HEK293 (cell line): ENCODE measurements at regions not wholly inside any gene's neighbourhood (a gene's known extent, or its start where the extent isn't known, plus 50 kb on each side); places are given as distances from the start of the nearest gene placed in this dataset.

Source experiments
- CTCF ChIA-PET: fragments of 350-600 bp; formaldehyde crosslinking; extraction: SDS; loops from one replicate; lab custom pipeline; 2021; ENCODE audit warnings: antibody characterized with exemption; lab: Yijun Ruan, JAX
- POLR2A ChIA-PET: fragments of 300-600 bp; formaldehyde crosslinking; extraction: SDS; loops from one replicate; lab custom pipeline; 2020; ENCODE audit warnings: antibody characterized with exemption, inconsistent platforms; lab: Yijun Ruan, JAX
- H3K27ac ChIP-seq: fragments of 200-500 bp; sonication (Bioruptor generic); 2 replicates; pipeline ENCODE4 v1.5.1; 2014; ENCODE audit warnings: low read depth, low read length, control low read depth, inconsistent platforms; ENCODE audit errors: extremely low read depth
- H3K36me3 ChIP-seq, 2 experiments: fragments of 200-500 bp in 1 of 2; sonication (Bioruptor generic) in 1 of 2; 1 replicate in 1 of 2; 2 replicates in 1 of 2; pipeline ENCODE4 v1.5.1; 2014 to 2017; ENCODE audit warnings: inconsistent platforms in 2 of 2, low read length in 2 of 2; ENCODE audit not compliant: control insufficient read depth in 2 of 2, insufficient read depth in 1 of 2
- H3K4me1 ChIP-seq: fragments of 200-500 bp; sonication (Bioruptor generic); 2 replicates; pipeline ENCODE4 v1.5.1; 2014; ENCODE audit warnings: mild to moderate bottlenecking, low read length, inconsistent platforms; ENCODE audit not compliant: control insufficient read depth, insufficient read depth
- H3K4me3 ChIP-seq: 2 replicates; pipeline ENCODE4 v1.5.1; 2011; ENCODE audit warnings: low read depth, mild to moderate bottlenecking, control low read depth, low read length, moderate library complexity
- H3K9me3 ChIP-seq: fragments of 200-500 bp; sonication (Bioruptor generic); 2 replicates; pipeline ENCODE4 v1.5.1; 2014; ENCODE audit warnings: low read depth, low read length, inconsistent platforms; ENCODE audit not compliant: control insufficient read depth, insufficient read depth
- GLI2 ChIP-seq: fragments of 450-650 bp; formaldehyde crosslinking; IDR thresholded peaks from 2 replicates; pipeline ENCODE4; 2017; ENCODE audit warnings: missing biosample characterization, missing genetic modification characterization, low read depth, borderline replicate concordance
- HOXA7 ChIP-seq: sonication (generic); formaldehyde crosslinking; IDR thresholded peaks from 2 replicates; pipeline ENCODE4 v1.8.1; 2022; ENCODE audit warnings: missing genetic modification reagents, borderline replicate concordance
- HOXD13 ChIP-seq: sonication (generic); formaldehyde crosslinking; IDR thresholded peaks from 2 replicates; pipeline ENCODE4 v1.8.0; 2022; ENCODE audit warnings: missing genetic modification reagents, borderline replicate concordance
- KLF16 ChIP-seq: fragments of 450-650 bp; formaldehyde crosslinking; IDR thresholded peaks from 2 replicates; pipeline ENCODE4 v1.5.1; 2017; ENCODE audit warnings: missing biosample characterization, missing genetic modification characterization
- OVOL3 ChIP-seq: fragments of 450-650 bp; formaldehyde crosslinking; IDR thresholded peaks from 2 replicates; pipeline ENCODE4 v1.5.1; 2016; ENCODE audit warnings: missing biosample characterization, missing genetic modification characterization
- PATZ1 ChIP-seq: fragments of 450-650 bp; formaldehyde crosslinking; IDR thresholded peaks from 2 replicates; pipeline ENCODE4 v1.5.1; 2016; ENCODE audit warnings: missing biosample characterization, missing genetic modification characterization
- REPIN1 ChIP-seq: fragments of 450-650 bp; formaldehyde crosslinking; IDR thresholded peaks from 2 replicates; pipeline ENCODE4 v1.5.1; 2017; ENCODE audit warnings: missing biosample characterization, missing genetic modification characterization, low read depth
- YY1 ChIP-seq: fragments of 450-650 bp; formaldehyde crosslinking; IDR thresholded peaks from 2 replicates; pipeline ENCODE4 v1.5.1; 2018; ENCODE audit warnings: missing biosample characterization, missing genetic modification characterization
- ZBTB10 ChIP-seq: fragments of 450-650 bp; formaldehyde crosslinking; IDR thresholded peaks from 2 replicates; pipeline ENCODE4 v1.5.1; 2016; ENCODE audit warnings: missing biosample characterization, missing genetic modification characterization
- ZBTB20 ChIP-seq: fragments of 450-650 bp; formaldehyde crosslinking; IDR thresholded peaks from 2 replicates; pipeline ENCODE4 v1.5.1; 2016; ENCODE audit warnings: missing biosample characterization, missing genetic modification characterization
- ZBTB48 ChIP-seq: fragments of 450-650 bp; formaldehyde crosslinking; IDR thresholded peaks from 2 replicates; pipeline ENCODE4 v1.5.1; 2016; ENCODE audit warnings: missing biosample characterization, missing genetic modification characterization
- ZFP37 ChIP-seq: fragments of 450-650 bp; formaldehyde crosslinking; IDR thresholded peaks from 2 replicates; pipeline ENCODE4 v1.5.1; 2016; ENCODE audit warnings: missing biosample characterization, missing genetic modification characterization
- ZNF202 ChIP-seq: fragments of 450-650 bp; formaldehyde crosslinking; IDR thresholded peaks from 2 replicates; pipeline ENCODE4 v1.5.1; 2016; ENCODE audit warnings: missing biosample characterization, missing genetic modification characterization, borderline replicate concordance
- ZNF214 ChIP-seq: fragments of 450-650 bp; formaldehyde crosslinking; IDR thresholded peaks from 2 replicates; pipeline ENCODE4 v1.5.1; 2017; ENCODE audit warnings: missing biosample characterization, mild to moderate bottlenecking, missing genetic modification characterization, borderline replicate concordance
- ZNF266 ChIP-seq: fragments of 450-650 bp; formaldehyde crosslinking; IDR thresholded peaks from 2 replicates; pipeline ENCODE4 v1.5.1; 2016; ENCODE audit warnings: missing biosample characterization, missing genetic modification characterization, low read depth
- ZNF280D ChIP-seq: fragments of 450-650 bp; formaldehyde crosslinking; IDR thresholded peaks from 2 replicates; pipeline ENCODE4 v1.5.1; 2016; ENCODE audit warnings: missing biosample characterization, missing genetic modification characterization
- ZNF391 ChIP-seq: fragments of 450-650 bp; formaldehyde crosslinking; IDR thresholded peaks from 2 replicates; pipeline ENCODE4 v1.5.1; 2016; ENCODE audit warnings: low read depth, missing biosample characterization, missing genetic modification characterization, borderline replicate concordance
- ZNF514 ChIP-seq: fragments of 450-650 bp; formaldehyde crosslinking; IDR thresholded peaks from 2 replicates; pipeline ENCODE4 v1.5.1; 2016; ENCODE audit warnings: missing biosample characterization, missing genetic modification characterization
- ZNF585B ChIP-seq: fragments of 450-650 bp; formaldehyde crosslinking; IDR thresholded peaks from 2 replicates; pipeline ENCODE4 v1.5.1; 2016; ENCODE audit warnings: missing biosample characterization, missing genetic modification characterization
- ZNF610 ChIP-seq: fragments of 450-650 bp; formaldehyde crosslinking; IDR thresholded peaks from 2 replicates; pipeline ENCODE4 v1.5.1; 2016; ENCODE audit warnings: missing biosample characterization, missing genetic modification characterization, borderline replicate concordance
- ZNF623 ChIP-seq: fragments of 450-650 bp; formaldehyde crosslinking; IDR thresholded peaks from 2 replicates; pipeline ENCODE4 v1.5.1; 2016; ENCODE audit warnings: missing biosample characterization, missing genetic modification characterization
- ZNF639 ChIP-seq: fragments of 450-650 bp; formaldehyde crosslinking; IDR thresholded peaks from 2 replicates; pipeline ENCODE4 v1.5.1; 2016; ENCODE audit warnings: missing biosample characterization, missing genetic modification characterization
- ZNF658 ChIP-seq: fragments of 450-650 bp; formaldehyde crosslinking; IDR thresholded peaks from 2 replicates; pipeline ENCODE4; 2016; ENCODE audit warnings: missing biosample characterization, missing genetic modification characterization
- ZNF670 ChIP-seq: fragments of 450-650 bp; formaldehyde crosslinking; IDR thresholded peaks from 2 replicates; pipeline ENCODE4 v1.5.1; 2016; ENCODE audit warnings: missing biosample characterization, missing genetic modification characterization, low read depth
- ZNF701 ChIP-seq: fragments of 450-650 bp; formaldehyde crosslinking; IDR thresholded peaks from 2 replicates; pipeline ENCODE4 v1.5.1; 2016; ENCODE audit warnings: missing biosample characterization, missing genetic modification characterization
- ZNF747 ChIP-seq: fragments of 450-650 bp; formaldehyde crosslinking; IDR thresholded peaks from 2 replicates; pipeline ENCODE4 v1.5.1; 2016; ENCODE audit warnings: missing biosample characterization, missing genetic modification characterization
- ZNF791 ChIP-seq: fragments of 450-650 bp; formaldehyde crosslinking; IDR thresholded peaks from 2 replicates; pipeline ENCODE4 v1.5.1; 2016; ENCODE audit warnings: missing biosample characterization, missing genetic modification characterization
- ZSCAN5A ChIP-seq: fragments of 450-650 bp; formaldehyde crosslinking; IDR thresholded peaks from 2 replicates; pipeline ENCODE4 v1.5.1; 2016; ENCODE audit warnings: missing biosample characterization, missing genetic modification characterization

GRCh38 chr2:172322049-172322448 lies 105.3 kb upstream of the ITGA6 start (continued):
- TF ChIP-seq ZNF202 (no peak), ZNF266 (no peak), KLF16 (tag by site-specific recombination) (no peak), ZNF214 (tag by site-specific recombination) (no peak), ZNF391 (tag by site-specific recombination) (no peak), ZNF791 (no peak), HOXA7 (CRISPR knock-in tag) (no peak), OVOL3 (tag by site-specific recombination) (no peak), GLI2 (no peak)
- TF ChIP-seq, all 188 proteins: peak for 0

- no peaks in the 10 kb centered on the region for H3K9me3 ChIP-seq
- no peak overlapping the region for H3K27ac ChIP-seq
- TF ChIP-seq ZNF610 (tag by site-specific recombination) (no peak), HOXD13 (CRISPR knock-in tag) (no peak), ZFP37 (tag by site-specific recombination) (no peak), ZNF585B (tag by site-specific recombination) (no peak), ZNF747 (tag by site-specific recombination) (no peak), REPIN1 (no peak), ZNF391 (tag by site-specific recombination) (no peak), ZSCAN5A (tag by site-specific recombination) (no peak), ZNF514 (tag by site-specific recombination) (no peak), PATZ1 (no peak), ZNF658 (no peak), YY1 (tag by site-specific recombination) (no peak), ZBTB10 (tag by site-specific recombination) (no peak), ZNF280D (tag by site-specific recombination) (no peak), ZNF670 (no peak), ZNF701 (tag by site-specific recombination) (no peak), ZNF639 (tag by site-specific recombination) (no peak), ZBTB20 (no peak), ZNF623 (tag by site-specific recombination) (no peak), ZBTB48 (tag by site-specific recombination) (no peak)
- H3K4me3 ChIP-seq = no peak overlapping the region
- CTCF ChIA-PET = no interaction called here
- no peaks in the 10 kb centered on the region for H3K36me3 ChIP-seq
- H3K4me1 ChIP-seq = no peaks in the 10 kb centered on the region
- POLR2A ChIA-PET = no interaction called here
These were observed 104.1 kb upstream of the ITGA6 start for GRCh38 chr2:172323256-172323655.
